GM12864 (cell line): ENCODE measurements at regions not wholly inside any gene's neighbourhood (a gene's known extent, or its start where the extent isn't known, plus 50 kb on each side); places are given as distances from the start of the nearest gene placed in this dataset.
"Not testable (repeated sequence)": the region's sequence is repeated elsewhere in the genome, so short reads cannot be mapped to it uniquely, and the experiment has no call there.

Source experiments
- DNase-seq: peaks from one replicate; pipeline ENCODE4 v3.0.0-alpha.2; 2011; ENCODE audit warnings: low read depth
- H3K4me3 ChIP-seq: 2 replicates; pipeline ENCODE4 v1.5.1; 2011; ENCODE audit warnings: mild to moderate bottlenecking, low read depth, low read length, control low read depth
- TF ChIP-seq, protein P1 (sequence below): IDR thresholded peaks from 2 replicates; pipeline ENCODE4 v1.5.1; 2011; ENCODE audit warnings: low read depth, mild to moderate bottlenecking, moderate library complexity, low read length, control low read depth, inconsistent platforms; ENCODE audit errors: missing control alignments

DNA sequence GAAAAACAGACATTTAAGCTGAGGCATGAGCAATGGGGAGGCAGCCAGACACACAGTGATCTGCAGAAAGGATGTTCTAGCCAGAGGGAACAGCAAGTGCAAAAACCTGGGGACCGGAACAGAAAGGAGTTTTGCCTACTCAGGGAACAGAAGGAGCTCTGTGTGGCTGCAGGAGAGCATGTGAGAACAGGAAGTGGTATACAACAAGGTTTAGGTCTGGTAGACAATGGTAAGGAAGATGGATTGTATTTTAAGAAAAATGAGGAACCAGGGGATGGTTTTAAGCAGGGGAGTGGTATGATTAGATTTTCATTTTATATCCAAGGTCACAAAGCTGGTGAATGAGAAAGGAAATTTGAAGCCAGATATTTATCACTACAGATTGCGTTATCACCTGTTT is 157.5 kb downstream of the UNC5CL start:
- H3K4me3 ChIP-seq: no peak overlapping the region
- TF ChIP-seq, protein P1, sequence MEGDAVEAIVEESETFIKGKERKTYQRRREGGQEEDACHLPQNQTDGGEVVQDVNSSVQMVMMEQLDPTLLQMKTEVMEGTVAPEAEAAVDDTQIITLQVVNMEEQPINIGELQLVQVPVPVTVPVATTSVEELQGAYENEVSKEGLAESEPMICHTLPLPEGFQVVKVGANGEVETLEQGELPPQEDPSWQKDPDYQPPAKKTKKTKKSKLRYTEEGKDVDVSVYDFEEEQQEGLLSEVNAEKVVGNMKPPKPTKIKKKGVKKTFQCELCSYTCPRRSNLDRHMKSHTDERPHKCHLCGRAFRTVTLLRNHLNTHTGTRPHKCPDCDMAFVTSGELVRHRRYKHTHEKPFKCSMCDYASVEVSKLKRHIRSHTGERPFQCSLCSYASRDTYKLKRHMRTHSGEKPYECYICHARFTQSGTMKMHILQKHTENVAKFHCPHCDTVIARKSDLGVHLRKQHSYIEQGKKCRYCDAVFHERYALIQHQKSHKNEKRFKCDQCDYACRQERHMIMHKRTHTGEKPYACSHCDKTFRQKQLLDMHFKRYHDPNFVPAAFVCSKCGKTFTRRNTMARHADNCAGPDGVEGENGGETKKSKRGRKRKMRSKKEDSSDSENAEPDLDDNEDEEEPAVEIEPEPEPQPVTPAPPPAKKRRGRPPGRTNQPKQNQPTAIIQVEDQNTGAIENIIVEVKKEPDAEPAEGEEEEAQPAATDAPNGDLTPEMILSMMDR: no peak
- peak; percentile 5 for DNase-seq

DNA sequence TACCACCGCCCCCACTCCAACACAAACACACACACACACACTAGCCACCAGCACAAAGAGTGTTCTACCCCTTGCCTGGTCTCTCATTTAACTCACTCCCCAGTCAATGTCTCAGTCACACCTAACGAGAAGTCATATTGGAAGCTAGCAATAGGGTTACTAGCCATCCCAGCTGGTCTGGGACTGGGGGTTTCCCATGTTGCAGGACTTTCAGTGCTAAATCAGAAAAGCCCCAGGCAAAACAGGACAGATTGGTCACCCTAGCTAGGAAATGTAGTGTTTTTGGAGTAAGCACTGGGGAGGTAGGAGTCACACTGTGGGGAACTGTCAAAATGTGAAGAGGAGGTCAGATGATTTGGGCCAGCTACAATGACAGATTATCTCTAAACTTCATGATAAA is 158.1 kb downstream of the UNC5CL start:
- no peak overlapping the region for H3K4me3 ChIP-seq
- no peak for DNase-seq
- TF ChIP-seq, protein P1: no peak

DNA sequence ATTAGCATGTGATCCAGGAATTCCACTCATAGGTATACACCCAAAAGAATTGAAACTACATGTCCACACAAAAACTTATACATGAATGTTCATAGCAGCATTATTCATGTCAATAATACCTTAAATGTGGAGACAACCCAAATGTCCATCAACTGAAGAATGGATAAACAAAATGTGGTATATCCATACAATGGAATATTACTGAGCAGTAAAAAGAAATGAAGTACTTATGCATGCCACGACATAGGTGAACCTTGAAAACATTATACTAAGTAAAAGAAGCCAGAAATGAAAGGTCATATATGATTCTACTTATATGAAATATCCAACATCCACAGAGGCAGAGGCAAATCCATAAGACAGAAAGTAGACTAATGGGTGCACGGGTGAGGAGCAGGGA is 159.9 kb downstream of the UNC5CL start:
- DNase-seq: no peak
- TF ChIP-seq, protein P1: no peak

DNA sequence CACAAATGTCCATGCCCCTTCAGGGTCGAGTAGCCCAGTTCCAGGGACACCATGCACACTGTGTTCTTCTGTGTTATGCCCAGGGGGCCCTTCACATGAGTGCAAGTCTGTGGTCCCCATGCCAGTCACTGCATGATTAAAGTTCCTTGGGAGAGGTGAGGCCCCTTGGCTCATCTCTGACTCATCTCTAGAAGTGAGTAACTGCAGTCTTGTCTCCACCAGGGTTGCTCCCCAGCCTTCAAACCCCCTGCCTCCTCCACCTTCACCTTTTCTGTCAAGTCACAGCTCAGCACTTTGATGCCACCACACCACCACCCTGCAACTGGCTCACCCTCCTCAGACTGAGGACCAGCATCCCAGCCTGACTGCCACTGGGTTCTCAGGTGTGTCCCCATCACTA is 161.7 kb downstream of the UNC5CL start:
- DNase-seq: no peak
- H3K4me3 ChIP-seq: no peak overlapping the region
- TF ChIP-seq, protein P1: no peak

More for the DNA sequence above, 159.9 kb downstream of the UNC5CL start:
- H3K4me3 ChIP-seq: no peak overlapping the region

DNA sequence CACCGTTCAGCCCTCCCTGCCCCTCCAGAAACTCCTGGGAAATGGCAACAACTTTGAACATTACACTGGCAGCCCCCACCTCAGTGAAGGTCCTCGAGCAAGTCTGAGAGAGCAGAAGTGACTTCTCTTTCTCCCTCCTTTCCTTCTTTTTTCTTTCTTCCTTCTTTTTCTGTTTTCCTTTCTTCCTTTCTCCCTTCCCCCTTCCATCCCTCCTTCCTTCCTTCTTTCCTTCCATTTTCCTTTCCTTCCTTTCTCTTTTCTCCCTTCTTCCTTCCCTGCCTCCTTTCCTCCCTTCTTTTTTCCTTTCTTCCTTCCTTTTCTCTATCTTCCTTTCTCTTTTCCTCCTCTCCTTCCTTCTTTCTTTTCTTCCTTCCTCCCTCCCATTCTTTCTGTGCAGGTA is 162.7 kb downstream of the UNC5CL start:
- H3K4me3 ChIP-seq: no peak overlapping the region
- no peak for DNase-seq
- TF ChIP-seq, protein P1: no peak

DNA sequence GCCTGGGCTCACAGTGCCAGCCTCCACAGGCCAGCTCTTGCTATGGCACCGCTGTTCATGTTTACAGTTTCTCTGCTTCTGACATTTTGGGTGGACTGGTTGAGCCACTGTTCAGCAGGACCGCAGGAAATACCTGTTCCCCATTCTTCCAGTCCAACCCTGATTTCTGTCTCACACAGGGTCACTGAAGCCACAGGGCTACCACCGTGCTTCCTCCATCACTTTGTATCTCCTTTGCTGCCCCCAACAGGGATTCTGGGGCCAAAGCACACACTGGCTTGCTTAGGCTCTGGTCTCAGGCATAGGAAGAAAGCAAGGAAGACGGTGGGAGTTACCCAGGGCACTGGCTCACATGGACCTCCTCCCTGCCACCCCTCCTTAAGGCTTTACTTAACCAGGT is 164.5 kb downstream of the UNC5CL start:
- H3K4me3 ChIP-seq: no peak overlapping the region
- no peak for DNase-seq
- TF ChIP-seq, protein P1: peak; percentile 18

DNA sequence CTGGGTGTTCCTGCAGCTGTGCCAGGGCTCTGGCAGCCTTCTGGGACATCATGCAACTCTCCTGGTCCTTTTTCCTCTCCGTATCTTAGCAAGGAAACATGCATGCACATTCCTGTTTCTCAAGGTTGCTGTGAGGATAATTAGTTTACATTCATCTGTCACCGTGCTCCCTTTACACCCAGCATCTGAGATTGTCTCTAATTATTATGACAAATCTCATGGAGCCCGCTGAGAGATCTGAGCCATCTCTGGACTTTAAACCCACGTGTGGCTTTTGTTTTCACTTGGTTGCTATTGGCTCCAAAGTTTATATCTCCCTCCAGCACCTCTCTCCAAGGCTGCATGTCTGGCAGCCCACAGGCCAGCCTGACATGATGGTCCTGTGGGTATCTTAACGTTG is 167.6 kb downstream of the UNC5CL start:
- DNase-seq: no peak
- TF ChIP-seq, protein P1: no peak

DNA sequence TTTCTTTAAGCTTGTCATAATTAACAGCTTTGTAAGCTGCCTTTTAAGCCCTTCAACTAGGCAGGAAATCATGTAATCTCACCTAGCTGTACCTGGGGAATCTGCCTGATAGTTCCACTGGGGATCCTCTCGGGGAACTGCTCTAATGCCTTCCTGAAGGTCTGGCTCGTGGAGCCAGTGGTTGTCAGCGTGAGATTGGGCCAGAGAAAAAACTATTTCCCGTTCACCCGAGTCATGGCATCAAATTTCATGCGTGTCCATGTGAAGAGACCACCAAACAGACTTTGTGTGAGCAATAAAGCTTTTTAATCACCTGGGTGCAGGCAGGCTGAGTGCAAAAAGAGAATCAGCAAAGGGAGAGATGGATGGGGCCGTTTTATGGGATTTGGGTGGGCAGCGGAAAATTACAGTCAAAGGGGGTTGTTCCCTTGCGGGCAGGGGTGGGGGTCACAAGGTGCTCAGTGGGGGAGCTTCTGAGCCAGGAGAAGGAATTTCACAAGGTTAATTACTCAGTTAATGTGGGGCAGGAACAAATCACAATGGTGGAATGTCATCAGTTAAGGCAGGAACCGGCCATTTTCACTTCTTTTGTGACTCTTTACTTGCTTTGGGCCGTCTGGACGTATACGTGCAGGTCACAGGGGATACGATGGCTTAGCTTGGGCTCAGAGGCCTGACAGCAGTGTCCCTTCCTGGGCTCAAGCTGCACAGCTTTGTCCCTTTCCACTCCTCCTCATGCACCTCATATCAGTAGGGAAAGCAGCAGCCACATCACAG is 170.7 kb downstream of the UNC5CL start:
- DNase-seq, H3K4me3 ChIP-seq: not testable (repeated sequence)

More for the DNA sequence above, 167.6 kb downstream of the UNC5CL start:
- H3K4me3 ChIP-seq: no peak overlapping the region

DNA sequence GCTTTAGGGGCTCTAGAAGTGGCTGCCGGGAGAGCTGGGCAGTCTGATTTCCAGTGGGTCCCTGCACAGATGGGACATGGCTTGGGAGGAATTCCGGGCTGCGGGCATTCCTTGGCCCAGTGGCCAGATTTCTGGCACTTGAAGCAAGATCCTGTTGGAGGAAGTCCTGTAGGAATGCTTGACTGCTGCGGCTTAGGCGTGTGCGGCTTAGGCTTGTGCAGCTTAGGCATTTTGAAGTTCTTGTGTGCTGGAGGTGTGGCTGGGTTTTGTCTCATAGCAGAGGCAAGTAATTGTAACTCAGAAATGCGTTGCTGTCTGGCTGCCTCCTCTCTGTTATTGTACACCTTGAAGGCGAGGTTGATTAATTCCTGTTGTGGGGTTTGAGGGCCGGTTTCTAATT is 171.5 kb downstream of the UNC5CL start:
- DNase-seq, H3K4me3 ChIP-seq: not testable (repeated sequence)

DNA sequence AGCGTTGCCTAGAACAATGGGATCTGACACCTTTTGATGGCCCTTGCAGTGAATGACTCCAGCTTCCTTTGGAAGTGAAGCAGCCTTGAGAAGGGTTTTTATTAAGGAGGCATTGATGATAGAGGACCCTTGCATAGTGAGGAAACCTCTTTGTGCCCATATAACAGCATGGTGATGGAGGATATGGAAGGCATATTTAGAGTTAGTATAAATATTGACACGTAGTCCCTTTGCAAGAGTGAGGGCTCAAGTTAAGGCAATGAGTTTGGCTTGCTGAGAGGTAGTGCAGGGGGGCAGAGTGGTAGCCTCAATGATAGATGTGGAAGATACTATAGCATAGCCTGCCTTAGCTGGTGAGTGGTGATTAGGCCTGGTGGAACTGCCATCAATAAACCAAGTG is 173.8 kb downstream of the UNC5CL start:
- not testable (repeated sequence) for H3K4me3 ChIP-seq, DNase-seq
